ENCODE measurements at regions not wholly inside any gene's neighbourhood (a gene's known extent, or its start where the extent isn't known, plus 50 kb on each side); places are given as distances from the start of the nearest gene placed in this dataset.

GRCh38 chr4:123856689-123857545 lies 460.3 kb downstream of the SPRY1 start:
- no peak for DNase-seq

- DNase-seq = no peak
Observed at GRCh38 chr4:123858465-123858864, 461.9 kb downstream of the SPRY1 start.

- no peak for DNase-seq
Observed at GRCh38 chr4:123862812-123863211, 466.2 kb downstream of the SPRY1 start.

GRCh38 chr4:123866796-123867195 lies 470.2 kb downstream of the SPRY1 start:
- no peak for DNase-seq

GRCh38 chr4:123867910-123868587 lies 471.5 kb downstream of the SPRY1 start:
- no peak for DNase-seq

- DNase-seq = no peak
Observed at GRCh38 chr4:123869286-123870215, 473.0 kb downstream of the SPRY1 start.

GRCh38 chr4:123870216-123870876 lies 473.8 kb downstream of the SPRY1 start:
- no peak for DNase-seq

- no peak for DNase-seq
Observed at GRCh38 chr4:123871341-123871740, 474.7 kb downstream of the SPRY1 start.

- DNase-seq = no peak
Observed at GRCh38 chr4:123874063-123874462, 477.5 kb downstream of the SPRY1 start.

- no peak for DNase-seq
Observed at GRCh38 chr4:123876143-123876542, 479.5 kb downstream of the SPRY1 start.

GRCh38 chr4:123876671-123877101 lies 480.1 kb downstream of the SPRY1 start:
- no peak for DNase-seq

- no peak for DNase-seq
Observed at GRCh38 chr4:123877551-123877950, 481.0 kb downstream of the SPRY1 start.

- DNase-seq = no peak
Observed at GRCh38 chr4:123878976-123879375, 482.4 kb downstream of the SPRY1 start.

- no peak for DNase-seq
Observed at GRCh38 chr4:123880631-123881030, 484.0 kb downstream of the SPRY1 start.

- no peak for DNase-seq
Observed at GRCh38 chr4:123884922-123885321, 488.3 kb downstream of the SPRY1 start.

- no peak for DNase-seq
Observed at GRCh38 chr4:123889507-123889906, 492.9 kb downstream of the SPRY1 start.

GRCh38 chr4:123890889-123891288 lies 494.3 kb downstream of the SPRY1 start:
- DNase-seq = no peak

- no peak for DNase-seq
Observed at GRCh38 chr4:123891881-123892280, 495.3 kb downstream of the SPRY1 start.

- no peak for DNase-seq
Observed at GRCh38 chr4:123892368-123892976, 495.9 kb downstream of the SPRY1 start.

GRCh38 chr4:123893011-123893981 lies 496.7 kb downstream of the SPRY1 start:
- no peak for DNase-seq
